A673 (cell line): ENCODE measurements at regions not wholly inside any gene's neighbourhood (a gene's known extent, or its start where the extent isn't known, plus 50 kb on each side); places are given as distances from the start of the nearest gene placed in this dataset.

ENCODE experiments used
- CTCF ChIP-seq: fragments of 300-800, 200-600 bp; sonication (generic); conservative IDR thresholded peaks from 2 replicates; pipeline ENCODE4 v1.5.1; 2017; ENCODE audit warnings: low read depth, mild to moderate bottlenecking, antibody characterized with exemption, low read length, moderate library complexity, mixed read lengths
- EZH2 ChIP-seq: fragments of 200-600 bp; sonication (generic); IDR thresholded peaks from 2 replicates; pipeline ENCODE4 v1.6.1; 2017; ENCODE audit warnings: borderline replicate concordance, low read depth, mild to moderate bottlenecking, mixed read lengths, antibody characterized with exemption, low read length; ENCODE audit not compliant: poor library complexity, severe bottlenecking

DNA sequence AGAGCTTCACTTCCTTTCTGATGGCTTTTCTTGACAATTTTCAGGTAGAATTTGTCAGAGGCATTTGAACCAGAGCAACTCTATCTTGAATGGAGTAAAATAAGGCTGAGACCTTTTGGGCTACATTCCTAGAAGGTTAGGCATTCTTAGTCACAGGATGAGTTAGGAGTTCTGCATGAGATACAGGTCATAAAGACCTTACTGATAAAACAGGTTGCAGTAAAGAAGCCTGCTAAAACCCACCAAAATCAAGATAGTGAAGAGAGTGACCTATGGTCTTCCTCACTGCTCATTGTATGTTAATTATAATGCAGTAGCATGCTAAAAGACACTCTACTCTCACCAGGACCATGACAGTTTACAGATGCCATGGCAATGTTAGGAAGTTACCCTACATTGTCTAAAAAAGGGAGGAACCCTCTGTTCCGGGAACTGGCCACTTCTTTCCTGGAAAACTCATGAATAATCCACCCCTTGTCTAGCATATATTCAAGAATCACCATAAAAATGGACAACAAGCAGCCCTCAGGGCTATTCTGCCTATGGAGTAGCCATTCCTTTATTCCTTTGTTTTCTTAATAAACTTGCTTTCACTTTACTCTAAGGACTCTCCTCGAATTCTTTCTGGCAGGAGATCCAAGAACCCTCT lies 1519.7 kb upstream of the TENM4 start:
- TF ChIP-seq CTCF (no peak), EZH2 (no peak)
